Parathyroid adenoma (tissue), 2 donors: ENCODE measurements at regions not wholly inside any gene's neighbourhood (a gene's known extent, or its start where the extent isn't known, plus 50 kb on each side); places are given as distances from the start of the nearest gene placed in this dataset.

Experiments used
- H2AFZ ChIP-seq: fragments of 300-600 bp; sonication (generic); one replicate; pipeline ENCODE4 v1.7.0; 2017; ENCODE audit warnings: antibody characterized with exemption, mild to moderate bottlenecking
- H3K27ac ChIP-seq: fragments of 300-600 bp; sonication (generic); one replicate; pipeline ENCODE4 v1.7.0; 2017
- H3K27me3 ChIP-seq: fragments of 300-600 bp; sonication (generic); one replicate; pipeline ENCODE4 v1.7.0; 2017; ENCODE audit warnings: low read length; ENCODE audit not compliant: control insufficient read depth, insufficient read depth
- H3K36me3 ChIP-seq: fragments of 300-600 bp; sonication (generic); one replicate; pipeline ENCODE4 v1.7.0; 2017; ENCODE audit warnings: low read length; ENCODE audit not compliant: control insufficient read depth, insufficient read depth
- H3K4me1 ChIP-seq: fragments of 300-600 bp; sonication (generic); one replicate; pipeline ENCODE4 v1.7.0; 2017; ENCODE audit warnings: control low read depth
- H3K4me2 ChIP-seq: fragments of 300-600 bp; sonication (generic); one replicate; pipeline ENCODE4 v1.7.0; 2017; ENCODE audit warnings: low read length
- H3K4me3 ChIP-seq: fragments of 300-600 bp; sonication (generic); one replicate; pipeline ENCODE4 v1.7.0; 2017; ENCODE audit warnings: low read depth, low read length
- H3K79me2 ChIP-seq: fragments of 300-600 bp; sonication (generic); one replicate; pipeline ENCODE4 v1.7.0; 2017; ENCODE audit warnings: control low read depth
- H3K9ac ChIP-seq: fragments of 300-600 bp; sonication (generic); one replicate; pipeline ENCODE4 v1.7.0; 2017; ENCODE audit warnings: mild to moderate bottlenecking
- H3K9me3 ChIP-seq: fragments of 300-600 bp; sonication (generic); one replicate; pipeline ENCODE4 v1.7.0; 2017; ENCODE audit warnings: low read length; ENCODE audit not compliant: control insufficient read depth
- CTCF ChIP-seq: fragments of 300-600 bp; sonication (generic); IDR thresholded peaks from one replicate; pipeline ENCODE4 v1.7.0; 2017; ENCODE audit warnings: antibody characterized with exemption, mild to moderate bottlenecking
- donor health status: primary hyperparathyroidism.

GRCh38 chr2:59893612-59894011 lies 659.8 kb downstream of the BCL11A start:
- H3K9ac ChIP-seq = no peak overlapping the region
- no peaks in the 10 kb centered on the region for H3K4me1 ChIP-seq
- TF ChIP-seq CTCF = no peak
- H3K9me3 ChIP-seq = no peaks in the 10 kb centered on the region
- no peaks in the 10 kb centered on the region for H3K27me3 ChIP-seq
- no peak overlapping the region for H3K27ac ChIP-seq
- H3K4me3 ChIP-seq = no peak overlapping the region
- no peaks in the 10 kb centered on the region for H3K36me3 ChIP-seq
- no peak overlapping the region for H3K4me2 ChIP-seq
- H3K79me2 ChIP-seq = no peaks in the 10 kb centered on the region
- H2AFZ ChIP-seq = no peak overlapping the region

GRCh38 chr2:59892398-59892797 lies 661.1 kb downstream of the BCL11A start:
- Histone ChIP-seq H3K4me1 (no peaks in the 10 kb centered on the region), H3K36me3 (no peaks in the 10 kb centered on the region), H3K9me3 (no peaks in the 10 kb centered on the region), H3K9ac (no peak overlapping the region), H3K79me2 (no peaks in the 10 kb centered on the region), H2AFZ (no peak overlapping the region), H3K27me3 (no peaks in the 10 kb centered on the region), H3K4me2 (no peak overlapping the region), H3K27ac (no peak overlapping the region), H3K4me3 (no peak overlapping the region)
- TF ChIP-seq CTCF = no peak

- TF ChIP-seq CTCF = no peak
- Histone ChIP-seq H3K4me3 (no peak overlapping the region), H3K9me3 (no peaks in the 10 kb centered on the region), H3K36me3 (no peaks in the 10 kb centered on the region), H2AFZ (no peak overlapping the region), H3K27me3 (no peaks in the 10 kb centered on the region), H3K4me2 (no peak overlapping the region), H3K79me2 (no peaks in the 10 kb centered on the region), H3K9ac (no peak overlapping the region), H3K27ac (no peak overlapping the region), H3K4me1 (no peaks in the 10 kb centered on the region)
These were observed 664.1 kb downstream of the BCL11A start for GRCh38 chr2:59889305-59889704.

GRCh38 chr2:59888706-59889105 lies 664.7 kb downstream of the BCL11A start:
- Histone ChIP-seq H3K4me3 (no peak overlapping the region), H2AFZ (no peak overlapping the region), H3K27ac (no peak overlapping the region), H3K9me3 (no peaks in the 10 kb centered on the region), H3K4me2 (no peak overlapping the region), H3K9ac (no peak overlapping the region), H3K4me1 (no peaks in the 10 kb centered on the region), H3K27me3 (no peaks in the 10 kb centered on the region), H3K79me2 (no peaks in the 10 kb centered on the region), H3K36me3 (no peaks in the 10 kb centered on the region)
- no peak for TF ChIP-seq CTCF

- no peak for TF ChIP-seq CTCF
- Histone ChIP-seq H3K27ac (no peak overlapping the region), H3K4me1 (no peaks in the 10 kb centered on the region)
These were observed 665.4 kb downstream of the BCL11A start for GRCh38 chr2:59888015-59888414.

More at GRCh38 chr2:59888015-59888414, 665.4 kb downstream of the BCL11A start:
- H3K27me3 ChIP-seq = no peaks in the 10 kb centered on the region
- H3K79me2 ChIP-seq = no peaks in the 10 kb centered on the region
- no peaks in the 10 kb centered on the region for H3K9me3 ChIP-seq
- H3K4me2 ChIP-seq = no peak overlapping the region
- H3K9ac ChIP-seq = no peak overlapping the region
- no peaks in the 10 kb centered on the region for H3K36me3 ChIP-seq
- no peak overlapping the region for H3K4me3 ChIP-seq
- H2AFZ ChIP-seq = no peak overlapping the region
